ENCODE measurements at regions not wholly inside any gene's neighbourhood (a gene's known extent, or its start where the extent isn't known, plus 50 kb on each side); places are given as distances from the start of the nearest gene placed in this dataset.
A peak's percentile ranks its signal among the peaks of the same experiment; 100 is the strongest.

DNA sequence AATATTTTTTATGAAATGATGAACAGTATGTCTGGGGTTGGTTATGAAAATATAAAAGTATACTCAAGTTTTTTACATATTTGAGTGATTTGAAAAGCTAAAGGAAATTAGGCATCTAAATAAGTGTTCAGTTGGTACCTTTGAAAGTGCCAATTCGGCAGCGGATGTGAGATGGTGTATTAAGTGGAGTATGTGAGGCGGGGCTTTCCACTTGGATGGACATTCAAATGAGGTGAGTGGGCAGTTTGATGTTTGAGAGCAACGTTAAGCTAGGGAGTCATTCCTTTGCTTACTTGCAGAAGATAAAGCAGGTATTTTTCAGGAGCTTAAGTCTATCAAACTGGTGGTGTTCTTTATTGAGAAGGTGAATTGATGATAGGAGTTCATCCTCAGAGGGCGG is 189.0 kb upstream of the GOLIM4 start:
- no peak for DNase-seq (ENCODE audit: low read depth)
- TF ChIP-seq CTCF (conservative IDR thresholded peaks at IDR 0.05; ENCODE audit: low read depth, low read length) = no peak
- H3K4me3 ChIP-seq (ENCODE audit: low read depth, low read length) = no peak overlapping the region

DNA sequence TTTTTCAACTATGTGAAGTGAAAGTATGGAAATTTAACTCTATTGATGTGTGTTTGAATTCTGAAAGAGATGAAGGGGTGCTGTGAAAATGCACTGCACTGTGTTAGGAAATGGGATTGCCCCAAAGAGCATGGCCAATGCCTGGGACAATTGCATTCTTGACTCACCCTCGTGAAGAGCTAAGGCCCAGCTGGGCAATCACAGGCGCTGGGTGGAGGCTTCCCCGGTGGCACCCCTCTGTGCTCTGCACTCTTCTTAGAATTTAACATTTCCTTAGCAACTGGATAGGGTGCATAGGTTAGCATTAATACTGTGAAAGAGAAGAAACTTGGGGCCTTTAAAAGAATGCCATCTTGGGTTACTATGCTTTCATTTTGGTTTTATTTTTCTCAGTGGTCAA is 179.9 kb upstream of the GOLIM4 start:
- DNase-seq (ENCODE audit: low read depth) = no peak
- TF ChIP-seq CTCF (conservative IDR thresholded peaks at IDR 0.05; ENCODE audit: low read depth, low read length) = no peak
- H3K4me3 ChIP-seq (ENCODE audit: low read depth, low read length) = no peak overlapping the region

GRCh38 chr3:168273917-168274316 is 178.2 kb upstream of the GOLIM4 start:
- H3K4me3 ChIP-seq (ENCODE audit: low read depth, low read length) = no peak overlapping the region
- DNase-seq (ENCODE audit: low read depth) = no peak
- TF ChIP-seq CTCF (conservative IDR thresholded peaks at IDR 0.05; ENCODE audit: low read depth, low read length) = no peak

GRCh38 chr3:168273036-168273435 is 177.3 kb upstream of the GOLIM4 start:
- H3K4me3 ChIP-seq (ENCODE audit: low read depth, low read length) = no peak overlapping the region
- DNase-seq (ENCODE audit: low read depth) = no peak
- no peak for TF ChIP-seq CTCF (conservative IDR thresholded peaks at IDR 0.05; ENCODE audit: low read depth, low read length)

DNA sequence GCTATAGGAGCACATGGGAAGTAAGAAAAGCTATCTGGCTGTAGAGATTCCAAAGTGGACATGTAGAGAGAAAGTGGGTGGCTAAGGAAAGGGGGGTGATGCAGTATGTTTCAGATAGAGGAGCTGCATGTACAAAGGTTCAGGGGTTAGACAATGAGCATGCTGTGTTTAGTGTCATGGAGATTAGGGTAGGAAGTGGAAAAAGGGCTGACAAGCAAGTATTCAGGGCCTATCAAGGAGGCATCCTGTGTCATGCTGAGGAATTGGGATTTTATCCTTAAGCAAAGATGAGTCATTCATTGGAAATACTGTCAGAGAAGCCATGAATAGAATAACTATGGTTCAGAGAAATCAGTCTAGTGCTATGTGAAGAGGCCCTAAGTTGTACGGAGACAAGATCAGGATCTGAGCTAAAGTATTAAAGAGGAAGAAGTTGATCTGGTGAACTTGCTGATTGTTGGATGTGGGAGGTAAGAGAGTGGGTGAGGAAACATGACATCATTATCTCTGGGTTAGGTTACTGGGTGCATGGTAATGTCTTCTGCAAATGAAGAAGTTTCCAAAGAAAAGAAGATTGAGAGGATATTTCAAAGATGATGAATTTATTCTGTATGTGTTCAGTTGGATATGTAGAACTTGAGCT is 176.7 kb upstream of the GOLIM4 start:
- no peak overlapping the region for H3K4me3 ChIP-seq (ENCODE audit: low read depth, low read length)
- peak; percentile 4 for DNase-seq (ENCODE audit: low read depth)
- TF ChIP-seq CTCF (conservative IDR thresholded peaks at IDR 0.05; ENCODE audit: low read depth, low read length) = no peak

GRCh38 chr3:168271932-168272331 is 176.2 kb upstream of the GOLIM4 start:
- no peak for TF ChIP-seq CTCF (conservative IDR thresholded peaks at IDR 0.05; ENCODE audit: low read depth, low read length)
- no peak for DNase-seq (ENCODE audit: low read depth)
- no peak overlapping the region for H3K4me3 ChIP-seq (ENCODE audit: low read depth, low read length)

DNA sequence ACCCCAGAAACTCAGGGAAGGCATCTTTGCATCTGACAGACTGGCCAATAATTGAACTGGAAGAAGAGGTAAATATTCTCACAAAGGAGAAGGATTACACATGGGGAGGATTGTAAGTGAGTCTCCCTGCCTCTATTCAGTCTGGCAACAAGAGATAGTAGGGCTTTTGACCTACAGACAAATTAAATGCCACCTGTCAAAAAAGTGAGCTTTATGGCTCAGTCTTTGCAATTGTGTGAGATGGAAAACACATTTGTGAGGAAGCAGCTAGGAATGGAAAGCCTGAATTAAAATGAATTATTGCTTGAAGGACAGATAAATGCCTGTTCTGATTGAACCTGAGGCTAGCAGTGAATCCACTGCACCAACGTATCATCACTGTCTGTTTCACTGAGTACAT is 173.3 kb upstream of the GOLIM4 start:
- no peak for DNase-seq (ENCODE audit: low read depth)
- H3K4me3 ChIP-seq (ENCODE audit: low read depth, low read length) = no peak overlapping the region
- no peak for TF ChIP-seq CTCF (conservative IDR thresholded peaks at IDR 0.05; ENCODE audit: low read depth, low read length)
